ENCODE measurements at regions not wholly inside any gene's neighbourhood (a gene's known extent, or its start where the extent isn't known, plus 50 kb on each side); places are given as distances from the start of the nearest gene placed in this dataset.

DNA sequence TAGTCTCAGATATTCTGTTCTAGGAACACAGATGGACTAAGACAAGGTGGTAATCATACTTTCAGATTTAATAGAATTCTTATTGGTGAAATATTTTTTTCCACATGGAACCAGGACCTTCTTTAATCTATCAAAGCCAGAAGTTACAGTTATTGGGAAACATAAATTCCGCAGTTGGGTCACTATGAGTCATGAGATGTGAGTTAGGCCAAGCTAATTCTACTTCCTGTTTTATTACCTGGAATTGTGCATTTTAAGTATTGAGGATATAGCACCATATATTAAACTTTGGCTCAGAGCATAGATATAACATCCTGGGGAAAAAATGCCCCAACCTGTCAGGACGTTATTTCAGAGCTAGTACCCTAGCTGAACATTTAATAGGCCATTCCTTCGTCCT is 96.4 kb upstream of the P3H2 start:
- Histone ChIP-seq H4K20me1 (replicated peaks; ENCODE audit: insufficient read depth) (no peaks in the 10 kb centered on the region), H3F3A (replicated peaks; ENCODE audit: low read depth) (no peaks in the 10 kb centered on the region), H3K4me3 (no peak overlapping the region), H3K27me3 (ENCODE audit: insufficient read depth) (no peaks in the 10 kb centered on the region), H3K4me2 (no peak overlapping the region), H3K36me3 (ENCODE audit: insufficient read depth) (no peaks in the 10 kb centered on the region), H3K9me2 (ENCODE audit: insufficient read depth) (peaks cover 3% of the 10 kb centered on the region; the same call in 1 of the 2 replicates), H3K4me1 (ENCODE audit: insufficient read depth) (peaks cover 6% of the 10 kb centered on the region; the same call in 1 of the 2 replicates), H3K27ac (ENCODE audit: low read depth) (no peak overlapping the region), H3K79me2 (replicated peaks; ENCODE audit: insufficient read depth) (no peaks in the 10 kb centered on the region), H2AFZ (no peak overlapping the region)
- H3K36me3 Mint-ChIP-seq (ENCODE audit: low read depth): peaks cover 9% of the 10 kb centered on the region; the same call in 2 of the 3 replicates
- peaks cover 14% of the 10 kb centered on the region; the same call in 2 of the 3 replicates for H3K9me3 Mint-ChIP-seq
- H3K27me3 Mint-ChIP-seq (ENCODE audit: insufficient read depth, low read depth, poor library complexity): peaks cover 1% of the 10 kb centered on the region
- H3K4me3 Mint-ChIP-seq: no peak overlapping the region
- no peak for TF ChIP-seq POLR2AphosphoS5 (IDR thresholded peaks at IDR 0.05; ENCODE audit: low read depth)
- H3K27ac Mint-ChIP-seq: no peak overlapping the region
- H3K4me1 Mint-ChIP-seq: peaks cover 10% of the 10 kb centered on the region; the same call in 2 of the 3 replicates
- DNase-seq (ENCODE audit: low spot score): no peak
- no peak for ATAC-seq

DNA sequence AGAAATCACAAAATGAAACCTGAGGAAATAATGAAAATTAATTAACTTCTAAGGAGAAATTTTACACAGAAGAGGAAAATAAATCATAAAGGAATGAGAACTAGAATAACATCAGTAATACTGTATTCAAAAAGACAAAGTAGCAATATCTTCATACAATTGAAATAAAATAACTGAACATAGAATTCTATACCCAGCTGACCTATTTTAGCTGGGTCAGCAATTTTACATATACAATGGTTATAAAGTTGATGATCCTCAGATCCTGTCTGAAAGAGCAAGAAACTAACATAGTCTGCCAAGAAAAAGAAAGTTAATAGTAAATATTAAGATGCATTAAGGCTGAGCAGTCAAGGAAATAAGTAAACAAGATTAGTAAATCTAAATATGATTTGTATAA is 93.0 kb upstream of the P3H2 start:
- H3F3A ChIP-seq (replicated peaks; ENCODE audit: low read depth): no peaks in the 10 kb centered on the region
- H3K9me3 Mint-ChIP-seq: peaks cover 9% of the 10 kb centered on the region; the same call in 2 of the 3 replicates
- H3K36me3 ChIP-seq (ENCODE audit: insufficient read depth): no peaks in the 10 kb centered on the region
- H3K27ac Mint-ChIP-seq: no peak overlapping the region
- no peaks in the 10 kb centered on the region for H3K9me2 ChIP-seq (ENCODE audit: insufficient read depth)
- no peaks in the 10 kb centered on the region for H3K79me2 ChIP-seq (replicated peaks; ENCODE audit: insufficient read depth)
- no peaks in the 10 kb centered on the region for H3K27me3 Mint-ChIP-seq (ENCODE audit: insufficient read depth, low read depth, poor library complexity)
- H3K4me1 ChIP-seq (ENCODE audit: insufficient read depth): peaks cover 6% of the 10 kb centered on the region; the same call in 1 of the 2 replicates
- H3K36me3 Mint-ChIP-seq (ENCODE audit: low read depth): peaks cover 8% of the 10 kb centered on the region; the same call in 1 of the 3 replicates
- TF ChIP-seq JUNB (IDR thresholded peaks at IDR 0.05; ENCODE audit: unreplicated experiment) (no peak), EZH2 (IDR thresholded peaks at IDR 0.05; ENCODE audit: low read depth, unreplicated experiment) (no peak), NANOG (IDR thresholded peaks at IDR 0.05; ENCODE audit: borderline replicate concordance) (no peak), CREB1 (CRISPR knock-in tag; IDR thresholded peaks at IDR 0.05; ENCODE audit: low read depth) (no peak), STAT1 (IDR thresholded peaks at IDR 0.05; ENCODE audit: unreplicated experiment) (no peak), EZH2phosphoT487 (IDR thresholded peaks at IDR 0.05; ENCODE audit: unreplicated experiment) (no peak), ZNF114 (CRISPR knock-in tag; IDR thresholded peaks at IDR 0.05) (no peak), POLR2AphosphoS5 (IDR thresholded peaks at IDR 0.05; ENCODE audit: low read depth) (no peak)
- TF ChIP-seq, protein P1, sequence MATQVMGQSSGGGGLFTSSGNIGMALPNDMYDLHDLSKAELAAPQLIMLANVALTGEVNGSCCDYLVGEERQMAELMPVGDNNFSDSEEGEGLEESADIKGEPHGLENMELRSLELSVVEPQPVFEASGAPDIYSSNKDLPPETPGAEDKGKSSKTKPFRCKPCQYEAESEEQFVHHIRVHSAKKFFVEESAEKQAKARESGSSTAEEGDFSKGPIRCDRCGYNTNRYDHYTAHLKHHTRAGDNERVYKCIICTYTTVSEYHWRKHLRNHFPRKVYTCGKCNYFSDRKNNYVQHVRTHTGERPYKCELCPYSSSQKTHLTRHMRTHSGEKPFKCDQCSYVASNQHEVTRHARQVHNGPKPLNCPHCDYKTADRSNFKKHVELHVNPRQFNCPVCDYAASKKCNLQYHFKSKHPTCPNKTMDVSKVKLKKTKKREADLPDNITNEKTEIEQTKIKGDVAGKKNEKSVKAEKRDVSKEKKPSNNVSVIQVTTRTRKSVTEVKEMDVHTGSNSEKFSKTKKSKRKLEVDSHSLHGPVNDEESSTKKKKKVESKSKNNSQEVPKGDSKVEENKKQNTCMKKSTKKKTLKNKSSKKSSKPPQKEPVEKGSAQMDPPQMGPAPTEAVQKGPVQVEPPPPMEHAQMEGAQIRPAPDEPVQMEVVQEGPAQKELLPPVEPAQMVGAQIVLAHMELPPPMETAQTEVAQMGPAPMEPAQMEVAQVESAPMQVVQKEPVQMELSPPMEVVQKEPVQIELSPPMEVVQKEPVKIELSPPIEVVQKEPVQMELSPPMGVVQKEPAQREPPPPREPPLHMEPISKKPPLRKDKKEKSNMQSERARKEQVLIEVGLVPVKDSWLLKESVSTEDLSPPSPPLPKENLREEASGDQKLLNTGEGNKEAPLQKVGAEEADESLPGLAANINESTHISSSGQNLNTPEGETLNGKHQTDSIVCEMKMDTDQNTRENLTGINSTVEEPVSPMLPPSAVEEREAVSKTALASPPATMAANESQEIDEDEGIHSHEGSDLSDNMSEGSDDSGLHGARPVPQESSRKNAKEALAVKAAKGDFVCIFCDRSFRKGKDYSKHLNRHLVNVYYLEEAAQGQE (IDR thresholded peaks at IDR 0.05; ENCODE audit: unreplicated experiment): no peak
- TF ChIP-seq, protein P2, sequence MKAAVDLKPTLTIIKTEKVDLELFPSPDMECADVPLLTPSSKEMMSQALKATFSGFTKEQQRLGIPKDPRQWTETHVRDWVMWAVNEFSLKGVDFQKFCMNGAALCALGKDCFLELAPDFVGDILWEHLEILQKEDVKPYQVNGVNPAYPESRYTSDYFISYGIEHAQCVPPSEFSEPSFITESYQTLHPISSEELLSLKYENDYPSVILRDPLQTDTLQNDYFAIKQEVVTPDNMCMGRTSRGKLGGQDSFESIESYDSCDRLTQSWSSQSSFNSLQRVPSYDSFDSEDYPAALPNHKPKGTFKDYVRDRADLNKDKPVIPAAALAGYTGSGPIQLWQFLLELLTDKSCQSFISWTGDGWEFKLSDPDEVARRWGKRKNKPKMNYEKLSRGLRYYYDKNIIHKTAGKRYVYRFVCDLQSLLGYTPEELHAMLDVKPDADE (IDR thresholded peaks at IDR 0.05): no peak
- TF ChIP-seq, protein P3, sequence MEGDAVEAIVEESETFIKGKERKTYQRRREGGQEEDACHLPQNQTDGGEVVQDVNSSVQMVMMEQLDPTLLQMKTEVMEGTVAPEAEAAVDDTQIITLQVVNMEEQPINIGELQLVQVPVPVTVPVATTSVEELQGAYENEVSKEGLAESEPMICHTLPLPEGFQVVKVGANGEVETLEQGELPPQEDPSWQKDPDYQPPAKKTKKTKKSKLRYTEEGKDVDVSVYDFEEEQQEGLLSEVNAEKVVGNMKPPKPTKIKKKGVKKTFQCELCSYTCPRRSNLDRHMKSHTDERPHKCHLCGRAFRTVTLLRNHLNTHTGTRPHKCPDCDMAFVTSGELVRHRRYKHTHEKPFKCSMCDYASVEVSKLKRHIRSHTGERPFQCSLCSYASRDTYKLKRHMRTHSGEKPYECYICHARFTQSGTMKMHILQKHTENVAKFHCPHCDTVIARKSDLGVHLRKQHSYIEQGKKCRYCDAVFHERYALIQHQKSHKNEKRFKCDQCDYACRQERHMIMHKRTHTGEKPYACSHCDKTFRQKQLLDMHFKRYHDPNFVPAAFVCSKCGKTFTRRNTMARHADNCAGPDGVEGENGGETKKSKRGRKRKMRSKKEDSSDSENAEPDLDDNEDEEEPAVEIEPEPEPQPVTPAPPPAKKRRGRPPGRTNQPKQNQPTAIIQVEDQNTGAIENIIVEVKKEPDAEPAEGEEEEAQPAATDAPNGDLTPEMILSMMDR (conservative IDR thresholded peaks at IDR 0.05; ENCODE audit: low read depth in 2 of 2): no peak
- peaks cover 10% of the 10 kb centered on the region; the same call in 2 of the 3 replicates for H3K4me1 Mint-ChIP-seq
- DNase-seq (ENCODE audit: low spot score) (no peak), ATAC-seq (no peak)
- H2AFZ ChIP-seq: no peak overlapping the region
- no peaks in the 10 kb centered on the region for H3K27me3 ChIP-seq (ENCODE audit: insufficient read depth)
- H3K4me3 Mint-ChIP-seq: no peak overlapping the region
- no peaks in the 10 kb centered on the region for H4K20me1 ChIP-seq (replicated peaks; ENCODE audit: insufficient read depth)
- no peak overlapping the region for H3K4me2 ChIP-seq
- H3K27ac ChIP-seq (ENCODE audit: low read depth): no peak overlapping the region
- no peak overlapping the region for H3K4me3 ChIP-seq
